HepG2 (cell line): ENCODE measurements at regions not wholly inside any gene's neighbourhood (a gene's known extent, or its start where the extent isn't known, plus 50 kb on each side); places are given as distances from the start of the nearest gene placed in this dataset.

Experiments
- EP300 ChIP-seq, 3 experiments: sonication (generic) in 1 of 3; formaldehyde crosslinking in 1 of 3; IDR thresholded peaks; 2 replicates each; pipeline versions ENCODE4 v1.5.1 to v1.6.1; 2011 to 2020; ENCODE audit warnings: low read depth in 2 of 3, low read length in 2 of 3, borderline replicate concordance in 1 of 3, improper control_type of control experiment in 1 of 3, mild to moderate bottlenecking in 1 of 3, missing genetic modification reagents in 1 of 3, moderate library complexity in 1 of 3
- ZNF367 ChIP-seq: sonication (generic); formaldehyde crosslinking; IDR thresholded peaks from 2 replicates; pipeline ENCODE4 v1.4.0; 2020; ENCODE audit warnings: missing genetic modification reagents, borderline replicate concordance
- TF ChIP-seq, protein P1 (sequence below): sonication (generic); formaldehyde crosslinking; IDR thresholded peaks from 2 replicates; pipeline ENCODE4 v1.4.0; 2020; ENCODE audit warnings: mild to moderate bottlenecking, missing genetic modification reagents

GRCh38 chr11:23471878-23472277 lies 611.6 kb upstream of the CCDC179 start:
- TF ChIP-seq, protein P1, sequence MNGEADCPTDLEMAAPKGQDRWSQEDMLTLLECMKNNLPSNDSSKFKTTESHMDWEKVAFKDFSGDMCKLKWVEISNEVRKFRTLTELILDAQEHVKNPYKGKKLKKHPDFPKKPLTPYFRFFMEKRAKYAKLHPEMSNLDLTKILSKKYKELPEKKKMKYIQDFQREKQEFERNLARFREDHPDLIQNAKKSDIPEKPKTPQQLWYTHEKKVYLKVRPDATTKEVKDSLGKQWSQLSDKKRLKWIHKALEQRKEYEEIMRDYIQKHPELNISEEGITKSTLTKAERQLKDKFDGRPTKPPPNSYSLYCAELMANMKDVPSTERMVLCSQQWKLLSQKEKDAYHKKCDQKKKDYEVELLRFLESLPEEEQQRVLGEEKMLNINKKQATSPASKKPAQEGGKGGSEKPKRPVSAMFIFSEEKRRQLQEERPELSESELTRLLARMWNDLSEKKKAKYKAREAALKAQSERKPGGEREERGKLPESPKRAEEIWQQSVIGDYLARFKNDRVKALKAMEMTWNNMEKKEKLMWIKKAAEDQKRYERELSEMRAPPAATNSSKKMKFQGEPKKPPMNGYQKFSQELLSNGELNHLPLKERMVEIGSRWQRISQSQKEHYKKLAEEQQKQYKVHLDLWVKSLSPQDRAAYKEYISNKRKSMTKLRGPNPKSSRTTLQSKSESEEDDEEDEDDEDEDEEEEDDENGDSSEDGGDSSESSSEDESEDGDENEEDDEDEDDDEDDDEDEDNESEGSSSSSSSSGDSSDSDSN (CRISPR knock-in tag) = no peak
- TF ChIP-seq ZNF367 (CRISPR knock-in tag) (no peak), EP300 (IDR thresholded peaks at IDR 0.05; ENCODE audit: low read depth in 2 of 2, low read length in 2 of 2) (no peak), EP300 (CRISPR knock-in tag; IDR thresholded peaks at IDR 0.05; ENCODE audit: borderline replicate concordance) (no peak)
